Neural progenitor cell (in vitro differentiated cells): ENCODE measurements at regions not wholly inside any gene's neighbourhood (a gene's known extent, or its start where the extent isn't known, plus 50 kb on each side); places are given as distances from the start of the nearest gene placed in this dataset.

Experiments
- DNase-seq: peaks from one replicate; pipeline ENCODE4 v3.0.0-alpha.2; 2016; ENCODE audit warnings: low spot score
- H2AFZ ChIP-seq: fragments of 200-600 bp; sonication (generic); replicated peaks from 2 replicates; pipeline ENCODE4 v1.6.1; 2016; ENCODE audit warnings: antibody characterized with exemption
- H3F3A ChIP-seq: fragments of 200-600 bp; sonication (generic); 2 replicates; pipeline ENCODE4 v1.6.1; 2016; ENCODE audit warnings: antibody characterized with exemption, low read depth
- H3K27ac ChIP-seq: fragments of 200-600 bp; sonication (generic); 2 replicates; pipeline ENCODE4 v1.5.1; 2016; ENCODE audit warnings: mild to moderate bottlenecking
- H3K27me3 ChIP-seq: fragments of 200-600 bp; sonication (generic); 2 replicates; pipeline ENCODE4 v1.6.1; 2016; ENCODE audit warnings: mild to moderate bottlenecking, moderate library complexity
- H3K36me3 ChIP-seq: fragments of 200-600 bp; sonication (generic); 2 replicates; pipeline ENCODE4 v1.5.1; 2016
- H3K4me1 ChIP-seq: fragments of 200-600 bp; sonication (generic); 2 replicates; pipeline ENCODE4 v1.6.1; 2016; ENCODE audit warnings: mixed run types
- H3K4me2 ChIP-seq: fragments of 200-600 bp; sonication (generic); 2 replicates; pipeline ENCODE4 v1.6.1; 2016
- H3K4me3 ChIP-seq: fragments of 200-600 bp; sonication (generic); 2 replicates; pipeline ENCODE4 v1.5.1; 2016
- H3K79me2 ChIP-seq: fragments of 200-600 bp; sonication (generic); 2 replicates; pipeline ENCODE4 v1.6.1; 2016; ENCODE audit warnings: low read depth
- H3K9ac ChIP-seq: fragments of 200-600 bp; sonication (generic); 2 replicates; pipeline ENCODE4 v1.6.1; 2016
- H3K9me3 ChIP-seq: fragments of 200-600 bp; sonication (generic); 2 replicates; pipeline ENCODE4 v1.5.1; 2016; ENCODE audit warnings: low read depth
- H4K20me1 ChIP-seq: fragments of 200-600 bp; sonication (generic); 2 replicates; pipeline ENCODE4 v1.6.1; 2016; ENCODE audit warnings: low read depth
- H3K27ac Mint-ChIP-seq: 3 replicates; pipeline ENCODE4 v1.8.0; 2021; ENCODE audit warnings: mixed read lengths
- H3K27me3 Mint-ChIP-seq: 2 replicates; pipeline ENCODE4 v1.8.0; 2022; ENCODE audit warnings: low read depth, mild to moderate bottlenecking, inconsistent platforms, moderate library complexity, mixed read lengths; ENCODE audit not compliant: insufficient read depth
- H3K36me3 Mint-ChIP-seq: 3 replicates; pipeline ENCODE4 v1.8.0; 2021; ENCODE audit warnings: mixed read lengths
- H3K4me1 Mint-ChIP-seq: 3 replicates; pipeline ENCODE4 v1.8.0; 2021; ENCODE audit warnings: mixed read lengths
- H3K4me3 Mint-ChIP-seq: 3 replicates; pipeline ENCODE4 v1.8.0; 2021; ENCODE audit warnings: mild to moderate bottlenecking, moderate library complexity, mixed read lengths
- H3K9me3 Mint-ChIP-seq: 3 replicates; pipeline ENCODE4 v1.8.0; 2020; ENCODE audit warnings: mixed read lengths
- EZH2 ChIP-seq: fragments of 200-600 bp; sonication (generic); IDR thresholded peaks from 2 replicates; pipeline ENCODE4 v1.6.1; 2017; ENCODE audit warnings: antibody characterized with exemption, mild to moderate bottlenecking, moderate library complexity
- EZH2phosphoT487 ChIP-seq: fragments of 200-600 bp; sonication (generic); IDR thresholded peaks from 2 replicates; pipeline ENCODE4 v1.6.1; 2017; ENCODE audit warnings: antibody characterized with exemption
- TF ChIP-seq, protein P1 (sequence below): fragments of 200-600 bp; sonication (generic); IDR thresholded peaks from 2 replicates; pipeline ENCODE4 v1.5.1; 2017; ENCODE audit warnings: antibody characterized with exemption, mild to moderate bottlenecking

DNA sequence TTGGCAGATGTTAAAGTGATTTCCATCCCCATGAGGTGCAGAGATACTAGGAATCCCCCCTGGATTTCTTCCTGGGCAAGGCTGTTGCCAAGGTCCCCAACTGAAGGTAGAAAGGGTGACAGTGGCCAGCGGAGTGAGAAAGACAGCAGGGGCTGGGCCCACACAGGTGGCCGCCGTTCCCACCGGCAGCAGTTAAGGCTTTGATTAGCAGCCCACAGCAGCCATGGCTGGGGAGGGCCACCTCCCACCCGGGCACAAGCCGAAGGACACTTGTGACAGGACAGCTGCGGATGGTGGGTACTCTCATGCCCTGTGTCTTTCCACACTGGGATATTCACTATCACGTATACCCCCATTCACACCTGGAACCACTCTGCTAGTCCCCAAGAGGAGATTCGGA, 63.9 kb upstream of the CDYL start:
- Histone ChIP-seq H3F3A (no peaks in the 10 kb centered on the region), H3K4me1 (no peaks in the 10 kb centered on the region), H3K36me3 (no peaks in the 10 kb centered on the region), H3K79me2 (no peaks in the 10 kb centered on the region), H3K4me2 (no peak overlapping the region), H4K20me1 (no peaks in the 10 kb centered on the region), H3K27me3 (no peaks in the 10 kb centered on the region), H3K4me3 (no peak overlapping the region), H2AFZ (no peak overlapping the region), H3K9ac (no peak overlapping the region), H3K27ac (no peak overlapping the region), H3K9me3 (peaks cover 4% of the 10 kb centered on the region)
- Mint-ChIP-seq H3K36me3 (no peaks in the 10 kb centered on the region), H3K4me3 (no peak overlapping the region), H3K4me1 (no peaks in the 10 kb centered on the region), H3K27ac (no peak overlapping the region), H3K9me3 (no peaks in the 10 kb centered on the region), H3K27me3 (peaks cover 3% of the 10 kb centered on the region)
- DNase-seq, result no peak
- TF ChIP-seq EZH2, result no peak
- TF ChIP-seq, protein P1, sequence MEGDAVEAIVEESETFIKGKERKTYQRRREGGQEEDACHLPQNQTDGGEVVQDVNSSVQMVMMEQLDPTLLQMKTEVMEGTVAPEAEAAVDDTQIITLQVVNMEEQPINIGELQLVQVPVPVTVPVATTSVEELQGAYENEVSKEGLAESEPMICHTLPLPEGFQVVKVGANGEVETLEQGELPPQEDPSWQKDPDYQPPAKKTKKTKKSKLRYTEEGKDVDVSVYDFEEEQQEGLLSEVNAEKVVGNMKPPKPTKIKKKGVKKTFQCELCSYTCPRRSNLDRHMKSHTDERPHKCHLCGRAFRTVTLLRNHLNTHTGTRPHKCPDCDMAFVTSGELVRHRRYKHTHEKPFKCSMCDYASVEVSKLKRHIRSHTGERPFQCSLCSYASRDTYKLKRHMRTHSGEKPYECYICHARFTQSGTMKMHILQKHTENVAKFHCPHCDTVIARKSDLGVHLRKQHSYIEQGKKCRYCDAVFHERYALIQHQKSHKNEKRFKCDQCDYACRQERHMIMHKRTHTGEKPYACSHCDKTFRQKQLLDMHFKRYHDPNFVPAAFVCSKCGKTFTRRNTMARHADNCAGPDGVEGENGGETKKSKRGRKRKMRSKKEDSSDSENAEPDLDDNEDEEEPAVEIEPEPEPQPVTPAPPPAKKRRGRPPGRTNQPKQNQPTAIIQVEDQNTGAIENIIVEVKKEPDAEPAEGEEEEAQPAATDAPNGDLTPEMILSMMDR, result no peak
- TF ChIP-seq EZH2phosphoT487, result no peak

DNA sequence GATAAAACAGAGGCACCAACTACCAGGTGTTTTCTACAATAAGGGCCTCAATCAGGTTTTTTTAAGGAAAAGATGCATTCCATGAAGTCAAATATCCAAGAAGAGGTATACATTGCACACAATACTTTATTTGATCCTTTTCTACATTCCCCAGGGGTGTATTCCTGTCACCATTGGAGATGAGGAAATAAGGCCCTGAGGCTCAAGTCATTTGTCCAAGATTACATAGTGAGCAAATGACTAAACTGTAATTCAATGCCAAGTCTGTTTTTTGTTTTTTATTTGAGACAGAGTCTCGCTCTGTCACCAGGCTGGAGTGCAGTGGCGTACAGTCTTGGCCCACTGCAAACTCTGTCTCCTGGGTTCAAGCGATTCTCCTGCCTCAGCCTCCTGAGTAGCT, 69.2 kb upstream of the CDYL start:
- TF ChIP-seq EZH2phosphoT487 (no peak), EZH2 (no peak)
- TF ChIP-seq, protein P1, result no peak
- H3K9me3 Mint-ChIP-seq, result no peaks in the 10 kb centered on the region

DNA sequence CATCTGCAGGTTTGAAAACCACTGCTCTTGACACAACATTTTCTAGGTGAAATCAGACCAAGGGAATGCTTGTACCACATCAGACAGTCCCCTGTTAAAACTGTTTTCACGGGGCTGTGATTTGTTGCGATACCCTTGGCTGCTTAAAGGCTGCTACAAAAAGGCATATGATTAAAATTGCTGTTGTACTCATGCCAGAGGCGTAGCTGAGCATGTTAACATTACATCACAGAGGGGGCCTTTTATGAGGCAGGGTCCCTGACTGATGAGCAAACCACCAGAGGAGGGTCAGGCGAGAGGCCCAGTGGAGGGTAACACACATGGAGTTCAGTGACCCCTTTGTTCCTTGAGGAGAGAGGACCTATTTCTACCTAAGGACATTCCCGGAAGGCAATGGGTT, 70.4 kb upstream of the CDYL start:
- no peaks in the 10 kb centered on the region for H3K9me3 Mint-ChIP-seq
- H3K4me3 Mint-ChIP-seq, result no peak overlapping the region
- no peak overlapping the region for H3K27ac ChIP-seq
- no peaks in the 10 kb centered on the region for H3K27me3 ChIP-seq
- H3K4me3 ChIP-seq, result no peak overlapping the region
- peaks cover 12% of the 10 kb centered on the region for H3K4me1 Mint-ChIP-seq
- no peaks in the 10 kb centered on the region for H3K79me2 ChIP-seq
- no peak overlapping the region for H3K27ac Mint-ChIP-seq
- H3K4me1 ChIP-seq, result no peaks in the 10 kb centered on the region
- TF ChIP-seq, protein P1, result no peak
- TF ChIP-seq EZH2phosphoT487, result no peak
- no peak for TF ChIP-seq EZH2
- peaks cover 6% of the 10 kb centered on the region for H3K27me3 Mint-ChIP-seq
- DNase-seq, result no peak
- no peak overlapping the region for H3K4me2 ChIP-seq
- H3K36me3 Mint-ChIP-seq, result no peaks in the 10 kb centered on the region
- H2AFZ ChIP-seq, result peak overlapping the region; percentile 27
- H3F3A ChIP-seq, result no peaks in the 10 kb centered on the region
- no peak overlapping the region for H3K9ac ChIP-seq
- H3K9me3 ChIP-seq, result peaks cover 4% of the 10 kb centered on the region
- no peaks in the 10 kb centered on the region for H4K20me1 ChIP-seq
- no peaks in the 10 kb centered on the region for H3K36me3 ChIP-seq

More for the DNA sequence above, 69.2 kb upstream of the CDYL start:
- H3K27me3 Mint-ChIP-seq, result peaks cover 9% of the 10 kb centered on the region
- no peak overlapping the region for H2AFZ ChIP-seq
- no peaks in the 10 kb centered on the region for H3K36me3 Mint-ChIP-seq
- no peak overlapping the region for H3K27ac ChIP-seq
- no peak overlapping the region for H3K27ac Mint-ChIP-seq
- no peak for DNase-seq
- H3K36me3 ChIP-seq, result no peaks in the 10 kb centered on the region
- H4K20me1 ChIP-seq, result no peaks in the 10 kb centered on the region
- H3K9ac ChIP-seq, result no peak overlapping the region
- no peaks in the 10 kb centered on the region for H3K27me3 ChIP-seq
- peaks cover 12% of the 10 kb centered on the region for H3K4me1 Mint-ChIP-seq
- no peak overlapping the region for H3K4me2 ChIP-seq
- H3K4me3 ChIP-seq, result no peak overlapping the region
- no peak overlapping the region for H3K4me3 Mint-ChIP-seq
- H3F3A ChIP-seq, result no peaks in the 10 kb centered on the region
- H3K79me2 ChIP-seq, result no peaks in the 10 kb centered on the region
- no peaks in the 10 kb centered on the region for H3K4me1 ChIP-seq
- peaks cover 4% of the 10 kb centered on the region for H3K9me3 ChIP-seq

DNA sequence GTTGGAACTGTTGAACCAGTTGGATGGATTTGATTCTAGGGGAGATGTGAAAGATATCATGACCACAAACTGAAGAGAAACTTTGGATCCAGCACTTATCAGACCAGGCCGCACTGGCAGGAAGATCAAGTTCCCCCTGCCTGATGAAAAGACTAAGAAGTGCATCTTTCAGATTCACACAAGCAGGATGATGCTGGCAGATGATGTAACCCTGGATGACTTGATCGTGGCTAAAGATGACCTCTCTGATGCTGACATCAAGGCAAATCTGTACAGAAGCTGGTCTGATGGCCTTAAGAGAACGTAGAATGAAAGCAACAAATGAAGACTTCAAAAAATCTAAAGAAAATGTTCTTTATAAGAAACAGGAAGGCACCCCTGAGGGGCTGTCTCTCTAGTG, 72.8 kb upstream of the CDYL start:
- Histone ChIP-seq H3K9me3 (peaks cover 4% of the 10 kb centered on the region), H2AFZ (no peak overlapping the region), H3K79me2 (no peaks in the 10 kb centered on the region), H3K27ac (no peak overlapping the region), H3F3A (no peaks in the 10 kb centered on the region), H3K4me2 (no peak overlapping the region), H3K27me3 (no peaks in the 10 kb centered on the region), H3K36me3 (no peaks in the 10 kb centered on the region), H3K9ac (no peak overlapping the region), H3K4me1 (no peaks in the 10 kb centered on the region), H4K20me1 (no peaks in the 10 kb centered on the region), H3K4me3 (no peak overlapping the region)
- H3K27me3 Mint-ChIP-seq, result peaks cover 6% of the 10 kb centered on the region
- no peaks in the 10 kb centered on the region for H3K9me3 Mint-ChIP-seq
- no peak overlapping the region for H3K4me3 Mint-ChIP-seq
- H3K4me1 Mint-ChIP-seq, result peaks cover 12% of the 10 kb centered on the region
- DNase-seq, result no peak
- H3K27ac Mint-ChIP-seq, result no peak overlapping the region
- H3K36me3 Mint-ChIP-seq, result no peaks in the 10 kb centered on the region
- TF ChIP-seq, protein P1, result no peak
- TF ChIP-seq EZH2phosphoT487, result no peak
- TF ChIP-seq EZH2, result no peak
